SK-N-SH (cell line): ENCODE measurements at regions not wholly inside any gene's neighbourhood (a gene's known extent, or its start where the extent isn't known, plus 50 kb on each side); places are given as distances from the start of the nearest gene placed in this dataset.
A peak's percentile ranks its signal among the peaks of the same experiment; 100 is the strongest.

ENCODE experiments used
- CTCF ChIA-PET: fragments of 300-600, 350-600 bp; formaldehyde crosslinking; extraction: SDS; loops from one replicate; lab custom pipeline; 2021; lab: Yijun Ruan, JAX
- POLR2A ChIA-PET: fragments of 350-600 bp; sonication (Branson Sonifier 250); formaldehyde crosslinking; extraction: SDS; loops from one replicate; lab custom pipeline; 2020; ENCODE audit warnings: antibody characterized with exemption, inconsistent platforms; lab: Yijun Ruan, JAX
- DNase-seq: peaks from one replicate; pipeline ENCODE4 v3.0.0; 2012
- H2AFZ ChIP-seq: fragments of 200-600 bp; sonication (generic); 2 replicates; pipeline ENCODE4 v1.8.1; 2016; ENCODE audit warnings: antibody characterized with exemption, mild to moderate bottlenecking, low read depth
- H3F3A ChIP-seq: fragments of 200-600 bp; sonication (generic); replicated peaks from 2 replicates; pipeline ENCODE3; 2016; ENCODE audit warnings: antibody characterized with exemption, mild to moderate bottlenecking; ENCODE audit not compliant: insufficient read depth
- H3K27ac ChIP-seq, 2 experiments: fragments of 200-500 bp in 1 of 2; fragments of 200-600 bp in 1 of 2; sonication (Bioruptor generic) in 1 of 2; sonication (generic), shearing (Covaris generic) in 1 of 2; 2 replicates each; pipeline versions ENCODE4 v1.5.1 to v1.6.1; 2014 to 2016; ENCODE audit warnings: low read depth in 2 of 2, inconsistent platforms in 1 of 2, low read length in 1 of 2, mild to moderate bottlenecking in 1 of 2, mixed read lengths in 1 of 2
- H3K27me3 ChIP-seq: fragments of 200-600 bp; sonication (generic), shearing (Covaris generic); 2 replicates; pipeline ENCODE4 v1.6.1; 2016; ENCODE audit warnings: mixed run types; ENCODE audit not compliant: insufficient read depth
- H3K36me3 ChIP-seq, 2 experiments: fragments of 200-500 bp in 1 of 2; fragments of 200-600 bp in 1 of 2; sonication (Bioruptor generic) in 1 of 2; sonication (generic) in 1 of 2; replicated peaks in 1 of 2; 2 replicates each; pipeline versions ENCODE3 to v1.5.1; 2014 to 2016; ENCODE audit warnings: low read length in 1 of 2, mild to moderate bottlenecking in 1 of 2; ENCODE audit not compliant: insufficient read depth in 2 of 2, control insufficient read depth in 1 of 2
- H3K4me1 ChIP-seq, 2 experiments: fragments of 200-500 bp in 1 of 2; fragments of 200-600 bp in 1 of 2; sonication (Bioruptor generic) in 1 of 2; sonication (generic), shearing (Covaris generic) in 1 of 2; 2 replicates each; pipeline versions ENCODE4 v1.5.1 to v1.6.1; 2014 to 2016; ENCODE audit warnings: low read depth in 1 of 2, low read length in 1 of 2, mixed run types in 1 of 2; ENCODE audit not compliant: insufficient read depth in 2 of 2, control insufficient read depth in 1 of 2
- H3K4me2 ChIP-seq: fragments of 200-600 bp; sonication (generic), shearing (Covaris generic); 2 replicates; pipeline ENCODE4 v1.6.1; 2017; ENCODE audit warnings: mixed run types
- H3K4me3 ChIP-seq, 2 experiments: fragments of 200-500 bp in 1 of 2; fragments of 200-600 bp in 1 of 2; sonication (Bioruptor generic) in 1 of 2; sonication (generic), shearing (Covaris generic) in 1 of 2; 2 replicates each; pipeline versions ENCODE4 v1.5.1 to v1.8.1; 2014 to 2016; ENCODE audit warnings: low read depth in 2 of 2, inconsistent platforms in 1 of 2, low read length in 1 of 2, mild to moderate bottlenecking in 1 of 2, mixed read lengths in 1 of 2, moderate library complexity in 1 of 2
- H3K79me2 ChIP-seq: fragments of 200-600 bp; sonication (generic); 2 replicates; pipeline ENCODE4 v1.8.1; 2017; ENCODE audit warnings: mild to moderate bottlenecking; ENCODE audit not compliant: insufficient read depth
- H3K9ac ChIP-seq: fragments of 200-600 bp; sonication (generic); 2 replicates; pipeline ENCODE4 v1.6.1; 2017; ENCODE audit warnings: mixed run types
- H3K9me2 ChIP-seq: fragments of 200-600 bp; sonication (generic); 2 replicates; pipeline ENCODE4 v1.6.1; 2017; ENCODE audit warnings: mixed run types
- H3K9me3 ChIP-seq: fragments of 200-600 bp; sonication (generic); 2 replicates; pipeline ENCODE4 v1.6.1; 2017; ENCODE audit warnings: mixed run types, mild to moderate bottlenecking, moderate library complexity
- H4K20me1 ChIP-seq: fragments of 200-600 bp; sonication (generic); 2 replicates; pipeline ENCODE4 v1.6.1; 2017; ENCODE audit warnings: mild to moderate bottlenecking, mixed run types; ENCODE audit not compliant: insufficient read depth
- CTCF ChIP-seq: fragments of 200-600 bp; sonication (generic); IDR thresholded peaks from 2 replicates; pipeline ENCODE4 v1.6.1; 2017; ENCODE audit warnings: antibody characterized with exemption, mild to moderate bottlenecking, moderate library complexity
- ELF1 ChIP-seq: IDR thresholded peaks from 2 replicates; pipeline ENCODE4 v1.4.0; 2012
- EP300 ChIP-seq, 2 experiments: IDR thresholded peaks; 2 replicates each; pipeline versions ENCODE4 v1.4.0 to v1.6.1; 2012; ENCODE audit warnings: borderline replicate concordance in 1 of 2, low read depth in 1 of 2, low read length in 1 of 2
- FOSL2 ChIP-seq: IDR thresholded peaks from 2 replicates; pipeline ENCODE4 v1.4.0; 2012; ENCODE audit warnings: low read depth, mild to moderate bottlenecking, moderate library complexity, borderline replicate concordance
- FOXM1 ChIP-seq: IDR thresholded peaks from 2 replicates; pipeline ENCODE4 v1.4.0; 2012; ENCODE audit warnings: low read depth, mild to moderate bottlenecking
- IRF3 ChIP-seq: fragments of 150-350 bp; IDR thresholded peaks from 2 replicates; pipeline ENCODE4 v1.6.1; 2016; ENCODE audit warnings: mild to moderate bottlenecking, low read depth, low read length
- MEF2A ChIP-seq: IDR thresholded peaks from 2 replicates; pipeline ENCODE4 v1.4.0; 2012; ENCODE audit warnings: low read depth, borderline replicate concordance
- NFIC ChIP-seq: IDR thresholded peaks from 2 replicates; pipeline ENCODE4 v1.4.0; 2012; ENCODE audit warnings: borderline replicate concordance
- PBX3 ChIP-seq: IDR thresholded peaks from 2 replicates; pipeline ENCODE4; 2012
- REST ChIP-seq: IDR thresholded peaks from 2 replicates; pipeline ENCODE4 v1.6.1; 2012; ENCODE audit warnings: mild to moderate bottlenecking, low read depth, low read length, moderate library complexity
- RXRA ChIP-seq: IDR thresholded peaks from 2 replicates; pipeline ENCODE4 v1.4.0; 2012; ENCODE audit warnings: low read depth, mild to moderate bottlenecking, borderline replicate concordance
- SIN3A ChIP-seq: IDR thresholded peaks from 2 replicates; pipeline ENCODE4 v1.6.1; 2012; ENCODE audit warnings: low read depth, mild to moderate bottlenecking, low read length, moderate library complexity, borderline replicate concordance
- TAF1 ChIP-seq: IDR thresholded peaks from 2 replicates; pipeline ENCODE4 v1.6.1; 2012; ENCODE audit warnings: low read depth, mild to moderate bottlenecking, low read length, moderate library complexity, borderline replicate concordance
- USF1 ChIP-seq: IDR thresholded peaks from 2 replicates; pipeline ENCODE4 v1.4.0; 2012; ENCODE audit warnings: low read depth, borderline replicate concordance
- WGBS: methylation state at CpG from one replicate; pipeline ENCODE4 v1.1.6; 2017; ENCODE audit warnings: low lambda C conversion rate; 5-methylcytosine and 5-hydroxymethylcytosine counted together

GRCh38 chr4:163251204-163251603 lies 81.2 kb downstream of the NPY1R start:
- H3K79me2 ChIP-seq = no peaks in the 10 kb centered on the region
- H3K36me3 ChIP-seq = no peaks in the 10 kb centered on the region
- no peak overlapping the region for H3K4me3 ChIP-seq
- ChIA-PET CTCF (interaction anchor here (1.0 to 1.2 kb wide), 2 partner anchors 32 to 303 kb away, joined by 3 to 4 read pairs; no protein-coding TSS in a partner anchor), POLR2A (no interaction called here)
- 0% methylated on average over 2 of the region's 2 CpGs for WGBS
- H3F3A ChIP-seq = no peaks in the 10 kb centered on the region
- no peaks in the 10 kb centered on the region for H4K20me1 ChIP-seq
- no peak overlapping the region for H3K4me2 ChIP-seq
- no peak overlapping the region for H3K9ac ChIP-seq
- H3K4me1 ChIP-seq = no peaks in the 10 kb centered on the region
- no peak overlapping the region for H3K27ac ChIP-seq
- H2AFZ ChIP-seq = no peak overlapping the region
- H3K9me2 ChIP-seq = no peaks in the 10 kb centered on the region
- DNase-seq = peak; percentile 8
- H3K9me3 ChIP-seq = no peaks in the 10 kb centered on the region
- no peaks in the 10 kb centered on the region for H3K27me3 ChIP-seq
- peak; percentile 25; the same call in 1 of the 2 replicates for TF ChIP-seq CTCF
- TF ChIP-seq USF1 = no peak
- TF ChIP-seq, all 33 proteins: peak for 1

- Histone ChIP-seq H3K27ac (no peak overlapping the region), H3K9me2 (no peaks in the 10 kb centered on the region), H4K20me1 (no peaks in the 10 kb centered on the region), H3K4me1 (no peaks in the 10 kb centered on the region), H3K36me3 (no peaks in the 10 kb centered on the region), H3F3A (no peaks in the 10 kb centered on the region), H3K27me3 (no peaks in the 10 kb centered on the region), H3K79me2 (no peaks in the 10 kb centered on the region), H3K9me3 (no peaks in the 10 kb centered on the region), H2AFZ (no peak overlapping the region), H3K9ac (no peak overlapping the region), H3K4me2 (no peak overlapping the region), H3K4me3 (no peak overlapping the region)
- ChIA-PET POLR2A (no interaction called here), CTCF (interaction anchor here (0.7 to 1.1 kb wide), 2 partner anchors 16 to 348 kb away, joined by 3 to 4 read pairs; no protein-coding TSS in a partner anchor)
- DNase-seq = no peak
- 0% methylated on average over 2 of the region's 2 CpGs for WGBS
- TF ChIP-seq MEF2A (no peak), TAF1 (no peak), ELF1 (no peak), PBX3 (no peak), IRF3 (no peak), RXRA (no peak), SIN3A (no peak), EP300 (IDR thresholded peaks at IDR 0.05; ENCODE audit: borderline replicate concordance in 1 of 2, low read depth in 1 of 2, low read length in 1 of 2) (no peak), REST (no peak), FOXM1 (no peak), NFIC (no peak), FOSL2 (no peak)
These were observed 82.4 kb upstream of the NAF1 start for GRCh38 chr4:163249042-163249441.
